ENCODE measurements at regions not wholly inside any gene's neighbourhood (a gene's known extent, or its start where the extent isn't known, plus 50 kb on each side); places are given as distances from the start of the nearest gene placed in this dataset.

DNA sequence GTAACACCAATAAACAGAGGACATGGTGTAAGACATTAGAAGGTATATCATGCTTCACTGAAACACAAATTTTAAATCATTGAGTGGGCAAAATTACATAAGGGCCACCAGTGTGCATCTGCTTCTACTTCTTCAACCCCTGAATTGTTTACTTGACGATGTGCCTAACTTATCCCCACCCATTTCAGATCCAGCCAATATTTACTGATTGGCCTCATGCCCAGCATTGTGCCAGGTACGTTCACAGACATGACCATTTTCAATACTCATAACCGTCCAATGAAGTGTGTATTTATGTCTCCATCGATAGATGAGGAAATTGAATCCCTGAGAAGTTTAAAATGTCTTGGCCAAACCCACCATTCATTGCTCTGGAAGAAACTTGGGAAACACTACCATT is 208.3 kb upstream of the MID1 start:
- H3K4me3 ChIP-seq (ENCODE audit: extremely low read depth in 1 of 4, insufficient read depth in 2 of 4, low read depth in 3 of 4, low read length in 4 of 4), result no peak overlapping the region
- POLR2A ChIA-PET (ENCODE audit: partially characterized antibody), result no interaction called here

More for the DNA sequence above, 208.3 kb upstream of the MID1 start:
- Histone ChIP-seq H3K23ac (ENCODE audit: insufficient read length) (no peak overlapping the region), H3K4me2 (ENCODE audit: insufficient read depth in 1 of 2, low read depth in 2 of 2, low read length in 2 of 2) (no peak overlapping the region), H2BK15ac (ENCODE audit: low read length) (no peak overlapping the region), H3K56ac (replicated peaks; ENCODE audit: insufficient read length, low read depth, low read length) (no peak overlapping the region), H3K27ac (ENCODE audit: low read depth, low read length) (no peak overlapping the region), H3K9me3 (ENCODE audit: insufficient read depth in 2 of 2, low read depth in 1 of 2, low read length in 1 of 2) (no peaks in the 10 kb centered on the region), H2AK5ac (ENCODE audit: low read depth, low read length) (no peak overlapping the region), H4K5ac (ENCODE audit: insufficient read length, low read depth, low read length) (no peak overlapping the region), H3K4me1 (replicated peaks in 1 of 4; ENCODE audit: control insufficient read depth in 3 of 4, insufficient read depth in 4 of 4, low read length in 3 of 4) (0 out of 7 replicates have a peak, but pooled peaks cover 0 to 2% (median 0%) of the 10 kb centered on the region in 4 experiments), H3K18ac (ENCODE audit: extremely low read depth, low read length) (no peak overlapping the region), H4K8ac (ENCODE audit: extremely low read depth, insufficient read depth, low read length) (no peak overlapping the region), H3K4ac (replicated peaks; ENCODE audit: insufficient read length, low read depth, low read length) (no peak overlapping the region), H2AFZ (ENCODE audit: low read length) (no peak overlapping the region), H3K23me2 (ENCODE audit: low read depth, low read length) (no peaks in the 10 kb centered on the region), H4K91ac (replicated peaks; ENCODE audit: insufficient read length, low read length) (no peak overlapping the region), H2BK5ac (ENCODE audit: low read depth, low read length) (no peak overlapping the region), H3K9ac (replicated peaks in 1 of 4; ENCODE audit: extremely low read depth in 1 of 4, low read depth in 3 of 4, low read length in 3 of 4) (no peak overlapping the region), H3K79me1 (ENCODE audit: low read depth, low read length) (no peaks in the 10 kb centered on the region), H3K27me3 (replicated peaks in 1 of 4; ENCODE audit: control insufficient read depth in 3 of 4, extremely low read depth in 1 of 4, insufficient read depth in 3 of 4, low read length in 3 of 4) (no peaks in the 10 kb centered on the region), H2BK12ac (ENCODE audit: low read depth, low read length) (no peak overlapping the region), H3K79me2 (ENCODE audit: control insufficient read depth in 1 of 2, insufficient read depth in 2 of 2, low read length in 2 of 2) (no peaks in the 10 kb centered on the region), H3K14ac (ENCODE audit: insufficient read length) (no peak overlapping the region), H2BK120ac (replicated peaks; ENCODE audit: low read depth, low read length) (no peak overlapping the region), H4K20me1 (replicated peaks in 1 of 2; ENCODE audit: control insufficient read depth in 1 of 2, insufficient read depth in 2 of 2, low read length in 2 of 2) (no peaks in the 10 kb centered on the region), H3K36me3 (ENCODE audit: control insufficient read depth in 2 of 4, insufficient read depth in 4 of 4, low read length in 3 of 4) (no peaks in the 10 kb centered on the region), H2BK20ac (ENCODE audit: low read length) (no peak overlapping the region)
- CTCF ChIA-PET (ENCODE audit: partially characterized antibody), result interaction anchor here (2.0 kb wide), 1 partner anchor 10 kb away, joined by 4 read pairs; no protein-coding TSS in a partner anchor
- no peak for TF ChIP-seq KDM5A (IDR thresholded peaks at IDR 0.05; ENCODE audit: low read length)
- TF ChIP-seq JUN (IDR thresholded peaks at IDR 0.05; ENCODE audit: low read depth, low read length), result no peak
- no peak for TF ChIP-seq CHD2 (IDR thresholded peaks at IDR 0.05; ENCODE audit: low read length)
- TF ChIP-seq SUZ12 (IDR thresholded peaks at IDR 0.05; ENCODE audit: low read length), result no peak
- TF ChIP-seq FOSL1 (IDR thresholded peaks at IDR 0.05; ENCODE audit: insufficient read depth, low read depth, low read length), result no peak
- TF ChIP-seq, protein P1, sequence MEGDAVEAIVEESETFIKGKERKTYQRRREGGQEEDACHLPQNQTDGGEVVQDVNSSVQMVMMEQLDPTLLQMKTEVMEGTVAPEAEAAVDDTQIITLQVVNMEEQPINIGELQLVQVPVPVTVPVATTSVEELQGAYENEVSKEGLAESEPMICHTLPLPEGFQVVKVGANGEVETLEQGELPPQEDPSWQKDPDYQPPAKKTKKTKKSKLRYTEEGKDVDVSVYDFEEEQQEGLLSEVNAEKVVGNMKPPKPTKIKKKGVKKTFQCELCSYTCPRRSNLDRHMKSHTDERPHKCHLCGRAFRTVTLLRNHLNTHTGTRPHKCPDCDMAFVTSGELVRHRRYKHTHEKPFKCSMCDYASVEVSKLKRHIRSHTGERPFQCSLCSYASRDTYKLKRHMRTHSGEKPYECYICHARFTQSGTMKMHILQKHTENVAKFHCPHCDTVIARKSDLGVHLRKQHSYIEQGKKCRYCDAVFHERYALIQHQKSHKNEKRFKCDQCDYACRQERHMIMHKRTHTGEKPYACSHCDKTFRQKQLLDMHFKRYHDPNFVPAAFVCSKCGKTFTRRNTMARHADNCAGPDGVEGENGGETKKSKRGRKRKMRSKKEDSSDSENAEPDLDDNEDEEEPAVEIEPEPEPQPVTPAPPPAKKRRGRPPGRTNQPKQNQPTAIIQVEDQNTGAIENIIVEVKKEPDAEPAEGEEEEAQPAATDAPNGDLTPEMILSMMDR (IDR thresholded peaks at IDR 0.05; ENCODE audit: control extremely low read depth in 1 of 3, insufficient read depth in 1 of 3, low read depth in 1 of 3, low read length in 3 of 3), result no peak
- TF ChIP-seq PHF8 (conservative IDR thresholded peaks at IDR 0.05; ENCODE audit: low read depth, low read length), result no peak
- no peak for TF ChIP-seq EP300 (IDR thresholded peaks at IDR 0.05; ENCODE audit: borderline replicate concordance in 1 of 2, low read depth in 2 of 2, low read length in 2 of 2)
- DNase-seq (ENCODE audit: low read depth in 1 of 2, low spot score in 2 of 2), result no peak
- FAIRE-seq, result no peak
- 91% methylated on average over 3 of the region's 4 CpGs; no CpG with 5 or more reads in 1 of the 2 experiments for WGBS, 2 experiments (ENCODE audit: extremely low coverage in 1 of 2, insufficient coverage in 1 of 2, insufficient read length in 1 of 2, insufficient replicate concordance in 2 of 2, low coverage in 1 of 2, low lambda C conversion rate in 2 of 2, missing lambda C conversion rate in 1 of 2)
